T47D (cell line): ENCODE measurements at regions not wholly inside any gene's neighbourhood (a gene's known extent, or its start where the extent isn't known, plus 50 kb on each side); places are given as distances from the start of the nearest gene placed in this dataset.

Experiments used
- DNase-seq, 2 experiments: peaks; one replicate each; pipeline versions ENCODE4 v3.0.0 to v3.0.0-alpha.2; 2011 to 2012; ENCODE audit warnings: low read depth in 1 of 2, low spot score in 1 of 2
- JUND ChIP-seq: IDR thresholded peaks from 2 replicates; pipeline ENCODE4 v1.6.1; 2012; ENCODE audit warnings: low read depth
- in situ Hi-C: cut with HindIII; loops from 2 replicates; pipeline ENCODE4 v1.10.0; 2016; ENCODE audit warnings: low sequenced_read_pairs, low pct_unique_long_range_greater_than_20kb

DNA sequence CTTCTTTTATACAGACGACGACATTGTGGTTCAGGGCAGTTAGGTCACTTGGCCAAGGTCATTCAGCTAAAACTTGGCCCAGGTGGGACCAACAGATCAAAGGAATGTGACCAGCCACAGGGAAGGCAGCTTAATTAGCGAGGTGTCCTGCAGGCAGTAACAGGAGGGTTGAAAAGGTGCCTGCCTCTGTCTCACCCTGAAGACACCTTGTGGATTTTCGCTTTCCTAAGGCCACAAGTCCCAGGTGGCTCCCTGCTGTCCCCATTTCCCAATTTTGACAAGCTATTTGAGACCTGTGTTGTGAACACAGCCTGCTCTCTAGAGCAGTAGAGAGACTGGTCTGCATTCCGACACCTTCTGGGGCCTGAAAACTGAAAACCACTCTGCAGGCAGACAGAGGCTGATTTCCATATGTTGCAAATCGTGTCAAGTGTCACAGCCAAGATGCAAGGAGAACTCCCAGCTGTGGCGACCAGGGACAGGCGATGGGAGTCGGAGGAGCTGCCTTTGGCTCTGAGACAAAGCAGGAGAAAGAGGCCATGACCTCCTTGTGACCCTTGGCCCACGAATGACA lies 593.1 kb upstream of the CDH5 start:
- in situ Hi-C loops: no loop called here
- no peak for TF ChIP-seq JUND
- peak in 1 of 2 experiments; percentile 9 for DNase-seq

DNA sequence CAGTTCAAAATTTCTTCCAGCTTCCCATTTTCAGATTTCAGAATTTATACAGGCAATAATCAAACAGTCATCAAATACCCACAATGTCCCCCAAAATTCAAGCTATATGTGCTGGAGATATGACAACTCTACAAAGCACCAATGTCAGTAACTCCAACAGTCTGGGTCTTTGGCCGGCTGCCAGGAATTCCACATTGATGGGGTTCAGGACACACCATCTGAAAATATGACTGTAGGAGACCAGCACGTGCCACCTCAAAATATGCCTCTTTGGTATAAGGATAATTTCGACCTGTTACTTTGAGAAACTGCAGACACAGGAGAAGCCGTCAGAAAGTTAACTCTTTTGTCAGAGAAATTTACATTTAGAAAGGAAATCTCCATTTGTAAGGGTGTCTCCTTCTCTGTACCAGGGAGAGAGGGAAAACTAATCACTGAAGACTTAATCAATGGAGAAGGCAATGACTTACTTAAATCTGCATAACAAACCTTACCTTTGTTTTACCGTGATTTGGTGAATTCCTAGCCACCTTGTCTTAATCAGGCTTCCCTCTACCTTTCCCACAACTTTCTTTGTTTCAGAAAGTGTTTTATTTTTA lies 594.3 kb upstream of the CDH5 start:
- in situ Hi-C loops: no loop called here
- no peak for DNase-seq
- TF ChIP-seq JUND: no peak

DNA sequence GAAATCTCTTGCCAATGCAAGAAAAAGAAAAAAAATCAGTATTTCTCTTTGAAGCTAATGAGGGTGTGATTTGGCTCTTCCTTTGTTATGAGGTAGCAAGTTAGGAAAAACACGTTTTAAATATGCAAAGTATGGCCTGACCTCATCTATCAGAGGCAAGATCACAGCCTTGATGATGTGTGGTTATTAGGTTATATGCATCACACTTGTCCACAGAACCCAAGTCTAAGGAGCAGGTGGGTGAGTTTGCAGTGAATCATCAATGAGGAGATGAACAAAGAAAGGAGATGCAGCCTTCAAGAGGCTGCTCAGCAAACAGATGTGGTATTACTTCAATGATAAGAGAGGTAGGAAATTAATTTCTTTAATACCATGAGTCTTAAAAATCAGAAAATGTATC lies 594.8 kb upstream of the CDH5 start:
- no peak for TF ChIP-seq JUND
- DNase-seq: no peak
- in situ Hi-C loops: no loop called here

DNA sequence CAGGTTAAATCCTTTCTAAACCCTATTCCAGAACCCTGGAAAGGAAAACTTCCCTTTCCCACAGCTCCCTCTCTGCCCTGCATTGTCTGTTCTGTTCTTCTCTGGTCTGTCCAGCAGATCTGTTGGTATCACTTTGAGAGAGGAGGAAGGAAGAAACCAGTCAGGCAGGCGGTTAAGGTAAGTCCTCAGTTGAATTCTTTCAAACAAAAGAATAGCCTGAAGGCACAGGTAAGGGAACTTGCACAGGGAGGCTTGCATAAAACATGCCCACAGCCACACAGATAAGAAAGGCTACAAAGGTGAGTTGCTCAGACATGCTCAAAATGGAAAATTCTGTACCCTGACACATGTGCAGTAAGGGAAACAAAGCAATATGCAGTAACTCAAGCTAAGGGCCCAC lies 595.7 kb upstream of the CDH5 start:
- TF ChIP-seq JUND: no peak
- in situ Hi-C loops: no loop called here

DNA sequence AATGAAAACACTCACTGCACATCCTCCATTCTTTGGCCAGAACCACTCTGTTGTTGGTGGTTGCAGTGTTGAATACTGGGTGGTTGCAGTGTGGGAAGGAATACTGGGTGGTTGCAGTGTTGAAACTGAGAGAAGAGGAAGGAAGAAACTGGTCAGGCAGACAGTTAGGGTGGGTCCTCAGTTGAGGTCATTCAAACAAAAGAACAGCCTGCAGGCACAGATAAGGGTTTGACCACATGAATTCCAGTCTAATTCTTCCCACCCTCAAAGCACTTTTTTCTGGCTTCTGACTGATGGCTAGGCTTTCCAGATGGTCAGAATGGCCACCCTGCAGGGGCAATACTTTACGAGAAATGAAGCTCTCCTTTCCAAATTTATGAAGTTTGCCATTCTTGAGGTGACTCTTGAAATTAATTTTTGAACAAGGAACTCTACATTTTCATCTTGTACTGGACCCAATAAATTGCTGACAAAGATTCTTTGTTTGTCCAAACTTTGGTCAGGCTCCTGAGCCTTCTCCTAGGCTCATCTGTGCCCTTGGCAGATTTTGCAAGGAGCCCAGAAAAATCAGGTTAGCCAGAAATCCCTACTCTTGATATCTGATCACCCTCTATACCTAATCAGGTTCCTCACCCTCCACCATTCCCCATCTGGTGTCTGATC lies 596.6 kb upstream of the CDH5 start:
- no peak for DNase-seq
- in situ Hi-C loops: no loop called here
- no peak for TF ChIP-seq JUND

More for the DNA sequence above, 595.7 kb upstream of the CDH5 start:
- DNase-seq: no peak

DNA sequence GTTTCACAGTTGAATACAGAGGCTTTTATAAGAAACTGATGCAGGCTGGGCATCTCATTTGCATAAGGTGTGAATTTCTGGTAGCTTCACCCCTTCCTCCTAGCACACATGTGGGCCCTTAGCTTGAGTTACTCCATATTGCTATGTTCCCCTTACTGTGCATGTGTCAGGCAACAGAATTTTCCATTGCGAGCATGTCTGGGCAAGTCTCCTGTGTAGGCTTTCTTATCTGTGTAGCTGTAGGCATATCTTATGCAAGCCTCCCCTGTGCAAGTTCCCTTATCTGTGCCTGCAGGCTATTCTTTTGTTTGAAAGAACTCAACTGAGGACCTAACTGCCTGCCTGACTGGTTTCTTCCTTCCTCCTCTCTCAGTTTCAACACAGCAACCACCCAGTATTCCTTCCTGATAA lies 597.4 kb upstream of the CDH5 start:
- DNase-seq: no peak
- in situ Hi-C loops: no loop called here

DNA sequence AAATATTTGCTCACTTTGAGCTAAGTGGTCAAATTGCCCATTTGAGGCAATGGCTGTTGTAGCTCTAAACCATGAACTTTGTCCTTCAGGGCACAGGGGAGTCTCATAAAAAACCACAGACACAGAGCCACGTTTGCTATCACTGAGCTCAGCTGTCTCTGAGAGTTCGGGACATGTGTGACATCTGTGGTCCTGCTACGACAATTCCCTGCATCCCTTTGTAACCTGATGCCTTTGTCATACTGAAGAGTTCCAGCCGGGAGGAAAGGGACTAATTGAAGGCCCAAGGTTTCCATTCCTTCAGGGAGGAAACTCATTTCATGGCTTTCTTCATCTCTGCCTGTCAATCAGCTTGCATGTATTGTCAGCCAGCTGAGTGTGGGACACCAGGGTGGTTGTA lies 599.4 kb upstream of the CDH5 start:
- no peak for DNase-seq
- in situ Hi-C loops: no loop called here
- TF ChIP-seq JUND: no peak

More for the DNA sequence above, 597.4 kb upstream of the CDH5 start:
- no peak for TF ChIP-seq JUND

DNA sequence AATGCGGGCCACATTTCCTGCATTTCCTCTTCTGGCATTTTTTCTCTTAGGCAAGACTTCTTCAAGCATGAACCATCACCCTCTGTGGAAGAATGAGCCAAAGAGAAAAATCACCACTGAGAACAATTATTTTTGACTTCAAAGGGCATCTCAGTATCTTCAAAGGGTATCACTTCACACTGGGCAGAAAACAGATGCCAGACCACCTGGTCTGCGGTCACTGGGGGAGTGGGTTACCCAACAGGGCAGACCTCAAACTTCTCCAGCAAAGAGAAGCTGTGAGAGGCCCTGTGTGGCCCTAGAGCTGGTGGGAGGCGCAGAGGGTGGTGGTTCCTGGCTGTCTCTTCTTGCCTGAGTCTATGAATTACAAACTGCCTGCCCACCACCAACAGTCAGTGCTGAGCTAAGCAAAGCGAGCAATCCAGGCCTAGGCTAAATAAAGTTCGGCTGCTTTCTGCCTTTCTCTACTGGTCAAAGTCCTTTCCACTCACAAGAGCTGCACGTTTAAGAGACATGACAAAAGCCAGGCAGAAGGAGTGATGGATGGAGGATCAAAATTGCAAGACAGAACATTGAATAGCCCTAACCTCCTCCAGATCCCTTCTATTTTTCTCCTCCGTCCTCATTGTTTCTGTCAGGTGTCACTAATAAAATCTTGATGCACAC lies 602.7 kb upstream of the CDH5 start:
- no peak for TF ChIP-seq JUND
- in situ Hi-C loops: no loop called here
- DNase-seq: no peak

DNA sequence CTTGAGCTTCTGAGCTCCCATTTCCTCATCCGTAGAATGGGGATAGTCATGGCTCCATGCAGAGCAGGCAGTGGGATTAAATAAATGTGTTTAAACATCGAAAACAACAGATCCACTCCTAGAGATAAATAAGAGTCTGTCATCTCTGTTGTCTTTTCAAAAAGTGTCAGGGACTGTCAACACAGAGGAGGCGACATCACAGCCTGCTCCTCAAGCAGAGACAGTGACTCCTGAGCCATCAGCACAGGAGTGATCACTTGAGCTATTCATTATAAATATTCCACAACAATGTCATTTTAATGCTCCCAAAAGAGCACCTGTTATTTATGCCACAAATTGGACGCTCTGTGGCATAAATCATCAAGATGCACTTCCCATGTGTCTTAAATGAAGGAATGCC lies 605.6 kb upstream of the CDH5 start:
- no peak for TF ChIP-seq JUND
- in situ Hi-C loops: no loop called here
- no peak for DNase-seq

DNA sequence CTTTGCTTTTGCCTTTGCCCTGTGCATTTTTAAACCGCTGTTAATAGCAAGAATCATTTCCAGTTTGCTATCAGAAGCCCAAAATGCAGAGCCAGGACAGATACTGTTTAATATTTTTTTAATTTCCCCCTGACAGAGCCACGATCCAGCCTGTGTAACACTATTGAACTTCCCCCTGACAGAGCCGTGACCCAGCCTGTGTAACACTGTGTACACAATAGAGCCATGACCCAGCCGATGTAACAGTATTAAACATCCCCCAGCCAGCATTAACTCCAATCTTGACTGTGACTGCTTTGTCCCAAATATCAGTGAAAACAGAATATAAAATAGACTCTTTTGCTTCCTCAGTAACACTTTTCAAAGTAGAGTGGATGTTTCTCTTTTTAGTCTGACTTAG lies 607.9 kb upstream of the CDH5 start:
- TF ChIP-seq JUND: no peak
- in situ Hi-C loops: no loop called here
- DNase-seq: no peak

DNA sequence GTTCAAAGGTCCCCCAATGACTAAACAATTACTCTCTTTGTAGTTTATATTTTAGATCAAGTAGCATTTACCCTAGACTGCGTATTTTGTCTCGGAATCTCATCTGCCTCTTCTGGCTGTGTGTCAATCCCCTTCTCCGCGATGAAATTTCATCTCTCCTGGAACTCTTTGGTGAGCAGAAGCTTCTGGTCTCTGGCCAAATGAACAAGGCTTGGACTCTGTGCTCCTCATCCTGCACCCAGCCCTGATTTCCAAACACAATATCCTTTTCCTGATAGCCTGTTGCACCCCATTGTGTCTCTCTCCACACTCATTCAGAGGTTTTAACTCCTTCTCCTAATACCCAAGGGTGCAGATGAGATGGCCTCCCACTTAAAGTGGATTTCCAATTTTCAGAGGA lies 609.4 kb upstream of the CDH5 start:
- DNase-seq: no peak
- in situ Hi-C loops: no loop called here
- TF ChIP-seq JUND: no peak

DNA sequence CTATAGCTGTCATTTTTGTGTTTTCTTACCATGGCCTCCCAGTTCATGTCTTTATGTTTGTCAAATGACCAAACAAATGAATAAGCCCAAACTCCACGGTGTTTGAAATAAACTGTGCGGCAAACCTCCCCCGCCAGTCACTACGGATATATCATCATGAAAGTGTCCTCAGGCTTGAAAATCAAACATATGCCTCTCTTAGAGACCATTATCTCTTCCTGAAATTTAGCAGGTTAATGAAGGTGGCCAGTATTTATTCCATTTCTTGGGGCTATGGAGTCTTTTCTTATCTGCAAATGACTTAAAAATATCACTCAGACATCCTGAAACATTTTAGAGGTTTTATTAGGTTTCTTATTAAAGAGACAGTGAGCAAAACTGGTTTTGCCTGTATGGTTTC lies 610.3 kb upstream of the CDH5 start:
- no peak for TF ChIP-seq JUND
- DNase-seq: peak in 1 of 2 experiments; percentile 13
- in situ Hi-C loops: no loop called here
